ENCODE measurements at regions not wholly inside any gene's neighbourhood (a gene's known extent, or its start where the extent isn't known, plus 50 kb on each side); places are given as distances from the start of the nearest gene placed in this dataset.
A peak's percentile ranks its signal among the peaks of the same experiment; 100 is the strongest.

- WGBS, 2 donors = 74 to 75% methylated on average over 12 of the region's 12 CpGs
- Histone ChIP-seq H3K9ac (ENCODE audit: insufficient read depth in 1 of 2, low read length in 2 of 2) (no peak overlapping the region), H3K4me3 (no peak overlapping the region), H3K27ac (ENCODE audit: low read depth in 1 of 2, low read length in 1 of 2) (no peak overlapping the region), H3K9me3 (ENCODE audit: control insufficient read depth in 4 of 4, insufficient read depth in 3 of 4, low read length in 3 of 4) (peaks cover 0 to 3% (median 0%) of the 10 kb centered on the region in 4 donors), H3K36me3 (ENCODE audit: control insufficient read depth in 4 of 4, insufficient read depth in 4 of 4, low read length in 4 of 4) (no peaks in the 10 kb centered on the region), H3K4me1 (ENCODE audit: control insufficient read depth in 5 of 5, insufficient read depth in 5 of 5, low read length in 5 of 5) (peaks cover 0 to 5% (median 0%) of the 10 kb centered on the region in 5 donors), H3K27me3 (ENCODE audit: control insufficient read depth in 3 of 3, insufficient read depth in 3 of 3, low read length in 2 of 3) (no peaks in the 10 kb centered on the region)
- ATAC-seq (ENCODE audit: insufficient read depth, low FRiP score) (no peak), DNase-seq (no peak)
- TF ChIP-seq, protein P1, sequence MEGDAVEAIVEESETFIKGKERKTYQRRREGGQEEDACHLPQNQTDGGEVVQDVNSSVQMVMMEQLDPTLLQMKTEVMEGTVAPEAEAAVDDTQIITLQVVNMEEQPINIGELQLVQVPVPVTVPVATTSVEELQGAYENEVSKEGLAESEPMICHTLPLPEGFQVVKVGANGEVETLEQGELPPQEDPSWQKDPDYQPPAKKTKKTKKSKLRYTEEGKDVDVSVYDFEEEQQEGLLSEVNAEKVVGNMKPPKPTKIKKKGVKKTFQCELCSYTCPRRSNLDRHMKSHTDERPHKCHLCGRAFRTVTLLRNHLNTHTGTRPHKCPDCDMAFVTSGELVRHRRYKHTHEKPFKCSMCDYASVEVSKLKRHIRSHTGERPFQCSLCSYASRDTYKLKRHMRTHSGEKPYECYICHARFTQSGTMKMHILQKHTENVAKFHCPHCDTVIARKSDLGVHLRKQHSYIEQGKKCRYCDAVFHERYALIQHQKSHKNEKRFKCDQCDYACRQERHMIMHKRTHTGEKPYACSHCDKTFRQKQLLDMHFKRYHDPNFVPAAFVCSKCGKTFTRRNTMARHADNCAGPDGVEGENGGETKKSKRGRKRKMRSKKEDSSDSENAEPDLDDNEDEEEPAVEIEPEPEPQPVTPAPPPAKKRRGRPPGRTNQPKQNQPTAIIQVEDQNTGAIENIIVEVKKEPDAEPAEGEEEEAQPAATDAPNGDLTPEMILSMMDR (IDR thresholded peaks at IDR 0.05; ENCODE audit: control extremely low read depth, extremely low read depth) = no peak
These were observed 66.5 kb upstream of the SMIM15 start for GRCh38 chr5:61228691-61229280.

DNA sequence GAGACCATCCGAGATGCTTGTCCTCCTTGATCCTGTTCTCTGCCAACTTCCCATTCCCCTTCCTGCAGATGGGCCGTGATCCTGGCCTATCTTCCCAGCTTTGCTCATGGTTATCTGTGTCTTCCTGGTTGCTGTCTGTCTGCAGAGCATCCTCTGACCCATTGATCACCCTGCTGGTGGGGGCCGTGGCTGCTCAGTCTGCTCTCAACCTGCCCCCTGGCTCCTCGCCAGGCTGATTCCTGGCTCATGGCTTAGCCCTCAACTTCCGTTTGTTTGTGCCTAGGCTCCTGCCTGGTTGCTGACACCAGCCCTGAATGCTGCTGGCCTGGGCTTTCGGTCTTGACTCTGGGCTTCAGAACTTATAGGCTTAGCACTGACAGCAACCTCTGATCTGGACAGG, 67.1 kb upstream of the SMIM15 start:
- H3K36me3 ChIP-seq (ENCODE audit: control insufficient read depth in 4 of 4, insufficient read depth in 4 of 4, low read length in 4 of 4) = no peaks in the 10 kb centered on the region
- TF ChIP-seq, protein P1 (IDR thresholded peaks at IDR 0.05; ENCODE audit: control extremely low read depth, extremely low read depth) = no peak
- peaks cover 0 to 3% (median 0%) of the 10 kb centered on the region in 4 donors for H3K9me3 ChIP-seq (ENCODE audit: control insufficient read depth in 4 of 4, insufficient read depth in 3 of 4, low read length in 3 of 4)
- H3K27me3 ChIP-seq (ENCODE audit: control insufficient read depth in 3 of 3, insufficient read depth in 3 of 3, low read length in 2 of 3) = no peaks in the 10 kb centered on the region
- DNase-seq (peak in 2 of 3 donors; percentile 16 to 20), ATAC-seq (ENCODE audit: insufficient read depth, low FRiP score) (no peak)
- H3K4me1 ChIP-seq (ENCODE audit: control insufficient read depth in 5 of 5, insufficient read depth in 5 of 5, low read length in 5 of 5) = peaks cover 0 to 5% (median 0%) of the 10 kb centered on the region in 5 donors
- 65 to 80% methylated on average over 6 of the region's 6 CpGs for WGBS, 2 donors
- no peak overlapping the region for H3K9ac ChIP-seq (ENCODE audit: insufficient read depth in 1 of 2, low read length in 2 of 2)
- H3K27ac ChIP-seq (ENCODE audit: low read depth in 1 of 2, low read length in 1 of 2) = no peak overlapping the region
- H3K4me3 ChIP-seq = no peak overlapping the region

DNA sequence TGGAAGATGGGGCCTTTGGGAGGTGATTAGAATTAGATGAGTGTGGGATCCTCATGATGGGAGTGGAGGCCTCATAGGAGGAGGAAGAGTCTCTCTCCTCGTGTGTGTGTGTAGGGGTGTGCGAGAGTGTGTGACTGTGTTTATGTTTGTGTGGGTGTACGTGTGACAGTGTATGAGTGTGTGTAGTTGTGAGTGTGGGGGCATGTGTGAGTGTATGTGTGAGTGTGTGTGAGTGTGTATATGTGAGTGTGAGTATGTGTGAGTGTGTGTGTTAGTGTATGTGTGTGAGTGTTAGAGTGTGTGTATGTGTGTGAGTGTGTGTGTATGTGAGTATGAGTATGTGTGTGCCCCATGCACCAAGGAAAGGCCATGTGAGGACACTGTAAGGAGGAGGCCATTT, 68.2 kb upstream of the SMIM15 start:
- ATAC-seq (ENCODE audit: insufficient read depth, low FRiP score) = no peak
- H3K27me3 ChIP-seq (ENCODE audit: control insufficient read depth in 3 of 3, insufficient read depth in 3 of 3, low read length in 2 of 3) = no peaks in the 10 kb centered on the region
- no peak overlapping the region for H3K9ac ChIP-seq (ENCODE audit: insufficient read depth in 1 of 2, low read length in 2 of 2)
- no peak overlapping the region for H3K27ac ChIP-seq (ENCODE audit: low read depth in 1 of 2, low read length in 1 of 2)
- no peak overlapping the region for H3K4me3 ChIP-seq
- H3K36me3 ChIP-seq (ENCODE audit: control insufficient read depth in 4 of 4, insufficient read depth in 4 of 4, low read length in 4 of 4) = no peaks in the 10 kb centered on the region
- WGBS, 2 donors = 93 to 99% methylated on average over 3 of the region's 3 CpGs
- peaks cover 0 to 3% (median 0%) of the 10 kb centered on the region in 4 donors for H3K9me3 ChIP-seq (ENCODE audit: control insufficient read depth in 4 of 4, insufficient read depth in 3 of 4, low read length in 3 of 4)
- H3K4me1 ChIP-seq (ENCODE audit: control insufficient read depth in 5 of 5, insufficient read depth in 5 of 5, low read length in 5 of 5) = peaks cover 0 to 5% (median 0%) of the 10 kb centered on the region in 5 donors
- no peak for DNase-seq
- TF ChIP-seq, protein P1 (IDR thresholded peaks at IDR 0.05; ENCODE audit: control extremely low read depth, extremely low read depth) = no peak

DNA sequence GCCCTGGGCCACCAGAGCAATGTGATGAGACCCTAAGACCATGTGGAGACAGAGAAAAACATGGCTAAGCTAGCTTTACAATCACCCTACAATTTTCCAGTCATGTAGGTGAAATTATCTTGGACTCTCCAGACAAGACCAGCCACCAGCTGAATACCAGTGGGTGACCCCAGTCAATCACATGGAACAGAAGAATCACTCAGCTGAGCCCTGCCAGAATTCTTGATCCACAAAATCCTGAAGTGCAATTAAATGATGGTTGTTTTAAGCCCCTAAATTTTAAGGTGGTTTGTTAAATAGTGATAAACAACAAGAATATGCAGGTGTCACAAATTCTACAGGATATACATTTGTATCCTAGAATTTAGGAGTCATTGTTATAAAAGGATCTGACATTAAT, 69.5 kb upstream of the SMIM15 start:
- peaks cover 0 to 3% (median 0%) of the 10 kb centered on the region in 4 donors for H3K9me3 ChIP-seq (ENCODE audit: control insufficient read depth in 4 of 4, insufficient read depth in 3 of 4, low read length in 3 of 4)
- ATAC-seq (ENCODE audit: insufficient read depth, low FRiP score) (no peak), DNase-seq (no peak)
- no peak overlapping the region for H3K27ac ChIP-seq (ENCODE audit: low read depth in 1 of 2, low read length in 1 of 2)
- TF ChIP-seq, protein P1 (IDR thresholded peaks at IDR 0.05; ENCODE audit: control extremely low read depth, extremely low read depth) = no peak
- H3K4me3 ChIP-seq = no peak overlapping the region
- no peak overlapping the region for H3K9ac ChIP-seq (ENCODE audit: insufficient read depth in 1 of 2, low read length in 2 of 2)
- H3K4me1 ChIP-seq (ENCODE audit: control insufficient read depth in 5 of 5, insufficient read depth in 5 of 5, low read length in 5 of 5) = peaks cover 0 to 5% (median 0%) of the 10 kb centered on the region in 5 donors
- no peaks in the 10 kb centered on the region for H3K36me3 ChIP-seq (ENCODE audit: control insufficient read depth in 4 of 4, insufficient read depth in 4 of 4, low read length in 4 of 4)
- H3K27me3 ChIP-seq (ENCODE audit: control insufficient read depth in 3 of 3, insufficient read depth in 3 of 3, low read length in 2 of 3) = no peaks in the 10 kb centered on the region

Measured in lung (tissue), 11 donors.